CD4-positive, alpha-beta T cell treated with Interleukin-21 for 1 hour (primary cell): ENCODE measurements at regions not wholly inside any gene's neighbourhood (a gene's known extent, or its start where the extent isn't known, plus 50 kb on each side); places are given as distances from the start of the nearest gene placed in this dataset.
A peak's percentile ranks its signal among the peaks of the same experiment; 100 is the strongest.

Experiments
- DNase-seq: peaks from one replicate; pipeline ENCODE4 v3.0.0-alpha.2; 2020

DNA sequence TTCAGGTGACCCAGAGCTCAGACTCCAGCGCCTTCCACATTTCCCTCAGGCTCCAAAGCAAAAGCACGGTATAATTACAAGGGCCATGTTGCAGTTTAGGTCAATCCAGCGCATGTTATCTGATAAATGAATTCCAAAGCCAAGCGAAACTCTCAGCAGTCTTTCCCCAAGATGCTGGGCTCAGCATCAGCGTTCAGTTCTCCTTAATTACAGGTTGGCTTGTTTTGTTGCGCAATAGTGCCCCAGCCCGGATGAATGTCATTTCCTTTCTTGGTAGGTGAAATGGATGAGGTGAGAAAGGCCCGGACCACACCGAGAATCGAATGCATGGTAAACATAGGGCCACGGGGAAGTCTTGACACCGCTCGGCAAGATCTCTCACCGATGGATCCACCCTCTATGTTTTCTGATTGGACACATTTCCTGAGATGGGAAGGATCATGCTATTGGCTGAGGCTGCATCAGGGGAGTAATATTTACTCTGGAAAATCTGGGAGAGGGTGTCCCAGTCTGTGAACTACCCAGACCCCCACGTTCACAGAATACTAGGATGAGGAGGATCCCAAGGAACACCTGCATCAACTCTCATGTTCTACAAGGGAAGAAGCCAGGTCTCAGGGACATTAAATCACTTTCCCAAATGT lies 221.2 kb upstream of the ANKRD55 start:
- peak; percentile 12 for DNase-seq

DNA sequence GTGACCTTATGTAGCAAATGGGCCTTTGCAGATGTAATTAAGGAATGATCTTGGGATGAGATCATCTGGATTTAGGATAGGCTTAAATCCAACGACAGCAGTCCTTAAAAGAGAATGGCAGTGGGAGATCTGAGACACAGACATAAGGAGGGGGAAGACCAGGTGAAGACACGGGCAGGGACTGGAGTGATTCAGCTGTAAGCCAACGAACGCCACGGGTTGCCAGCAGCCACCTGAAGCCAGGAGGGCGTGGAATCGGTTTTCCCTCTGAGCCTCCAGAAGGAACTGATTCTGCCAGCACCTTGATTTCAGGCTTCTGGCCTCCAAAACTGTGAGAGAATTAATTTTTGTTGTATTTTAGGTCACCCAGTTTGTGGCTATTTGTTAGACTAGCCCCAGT lies 218.6 kb upstream of the ANKRD55 start:
- no peak for DNase-seq

DNA sequence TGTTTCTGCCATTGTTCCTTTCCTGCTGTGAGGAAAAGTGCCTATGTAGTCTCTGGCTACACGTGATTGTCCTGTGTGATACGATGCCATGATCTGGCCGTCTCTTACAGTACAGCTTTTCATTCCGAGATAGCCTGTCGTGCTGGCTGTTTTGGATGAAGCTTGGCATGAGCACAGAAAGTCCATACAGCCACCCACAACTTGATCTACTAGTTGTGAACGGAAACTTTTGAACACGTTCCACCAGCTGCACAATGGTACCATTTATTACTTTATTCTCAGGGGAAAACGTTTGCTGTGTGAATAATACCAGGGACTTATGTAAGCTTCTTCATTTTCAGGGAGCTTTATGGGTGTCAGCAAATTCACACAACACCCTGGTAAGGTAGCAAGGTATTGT lies 217.6 kb upstream of the ANKRD55 start:
- DNase-seq: no peak

DNA sequence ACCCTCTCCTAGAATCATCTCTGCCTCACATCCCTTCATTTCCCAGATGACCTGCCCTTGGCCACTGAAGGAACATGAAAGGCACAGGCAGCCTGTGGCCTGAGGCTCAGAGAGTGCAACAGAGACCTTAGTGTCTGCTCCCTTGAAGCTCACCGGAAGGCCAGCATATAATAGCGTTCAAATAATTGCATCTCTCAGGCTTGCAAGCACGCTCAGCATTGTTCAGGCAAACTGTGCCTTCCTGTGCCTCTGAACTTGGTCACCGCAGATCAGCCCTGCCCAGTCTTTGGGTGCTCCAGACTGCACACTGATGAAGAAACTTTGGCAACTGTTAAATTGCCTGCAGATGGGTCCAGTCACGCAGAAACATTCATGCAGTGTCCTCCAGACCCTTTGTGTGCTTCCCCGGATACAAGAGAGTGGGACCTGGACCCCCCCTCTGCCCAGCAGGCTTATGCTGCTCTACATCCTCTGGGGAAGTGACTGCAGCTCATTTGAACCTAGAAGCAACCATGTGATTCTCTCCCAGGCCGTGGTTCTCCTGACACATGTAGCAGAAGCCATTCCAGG lies 216.0 kb upstream of the ANKRD55 start:
- DNase-seq: no peak

DNA sequence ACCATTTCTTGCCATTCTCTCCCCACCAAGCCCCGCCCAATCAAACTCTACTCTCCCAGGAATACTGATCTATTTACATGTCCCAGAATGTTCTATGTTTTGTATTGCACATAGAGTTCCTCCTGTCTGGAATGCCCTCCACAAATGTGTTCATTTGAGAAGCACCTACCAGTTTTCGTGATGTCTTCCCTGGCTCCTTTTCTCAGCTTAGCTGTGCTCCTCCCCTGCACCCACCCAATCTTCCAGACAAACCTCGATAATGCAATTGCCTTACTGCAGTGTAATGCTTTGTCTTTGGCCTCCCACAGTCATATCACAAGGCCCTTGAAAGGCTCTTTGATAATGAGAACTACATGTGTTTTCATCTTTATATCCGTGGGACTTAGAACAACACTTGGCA lies 214.5 kb upstream of the ANKRD55 start:
- DNase-seq: no peak

DNA sequence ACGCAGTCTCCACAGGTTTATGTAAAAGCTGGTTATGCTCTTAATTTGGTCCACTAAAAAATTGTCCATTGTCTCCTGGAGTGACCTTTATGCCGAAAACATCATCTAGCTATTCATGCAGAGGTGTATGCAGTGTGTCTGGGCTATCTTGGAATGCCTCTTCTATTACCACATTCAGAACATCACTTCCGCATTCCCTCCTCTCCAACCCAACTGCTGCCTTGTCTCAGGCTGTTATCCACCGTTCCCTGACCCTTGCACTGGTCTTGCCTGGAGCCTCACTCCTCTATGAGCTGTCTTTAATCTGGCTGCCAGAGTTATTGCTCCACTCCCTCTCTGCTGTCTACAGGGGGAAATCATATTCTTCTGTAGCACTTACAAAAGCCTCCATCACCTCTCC lies 214.1 kb upstream of the ANKRD55 start:
- no peak for DNase-seq

DNA sequence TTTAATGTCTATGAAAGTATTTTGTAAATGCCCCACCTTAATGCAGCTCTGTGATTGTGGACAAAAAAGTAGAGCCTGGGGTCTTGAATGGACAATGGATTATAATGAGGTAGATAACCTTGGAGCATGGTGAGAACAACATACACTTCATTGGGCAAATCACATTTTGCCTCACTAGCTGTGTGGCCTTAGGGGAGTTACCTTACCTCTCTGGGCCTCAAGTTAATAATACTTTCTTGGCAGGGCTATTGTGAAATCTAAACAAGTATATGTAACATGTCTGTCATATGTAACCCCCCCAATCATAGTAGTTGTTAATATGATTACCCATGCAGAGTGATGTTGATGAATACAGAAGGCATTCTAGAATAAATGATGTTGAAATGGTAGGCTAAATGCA lies 213.6 kb upstream of the ANKRD55 start:
- no peak for DNase-seq

DNA sequence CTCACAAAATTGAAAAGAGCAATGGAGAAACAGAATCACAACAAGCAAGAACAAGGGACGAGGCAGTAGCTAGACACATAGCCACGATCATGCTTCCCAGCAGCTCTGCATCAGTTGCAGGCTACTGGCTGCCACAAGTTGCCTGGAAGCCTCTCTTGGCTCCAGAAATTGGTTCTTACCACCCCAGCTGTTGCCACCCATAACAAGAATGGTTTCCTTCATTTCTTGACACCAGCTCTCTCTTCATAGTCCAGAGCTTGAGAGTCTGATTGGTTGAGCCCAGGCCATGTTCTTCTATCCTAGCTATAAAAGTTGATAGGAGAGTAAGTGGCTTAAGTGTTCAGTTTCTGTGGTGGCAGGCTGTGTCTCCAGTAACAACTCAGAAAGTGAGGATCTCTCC lies 210.7 kb upstream of the ANKRD55 start:
- no peak for DNase-seq

DNA sequence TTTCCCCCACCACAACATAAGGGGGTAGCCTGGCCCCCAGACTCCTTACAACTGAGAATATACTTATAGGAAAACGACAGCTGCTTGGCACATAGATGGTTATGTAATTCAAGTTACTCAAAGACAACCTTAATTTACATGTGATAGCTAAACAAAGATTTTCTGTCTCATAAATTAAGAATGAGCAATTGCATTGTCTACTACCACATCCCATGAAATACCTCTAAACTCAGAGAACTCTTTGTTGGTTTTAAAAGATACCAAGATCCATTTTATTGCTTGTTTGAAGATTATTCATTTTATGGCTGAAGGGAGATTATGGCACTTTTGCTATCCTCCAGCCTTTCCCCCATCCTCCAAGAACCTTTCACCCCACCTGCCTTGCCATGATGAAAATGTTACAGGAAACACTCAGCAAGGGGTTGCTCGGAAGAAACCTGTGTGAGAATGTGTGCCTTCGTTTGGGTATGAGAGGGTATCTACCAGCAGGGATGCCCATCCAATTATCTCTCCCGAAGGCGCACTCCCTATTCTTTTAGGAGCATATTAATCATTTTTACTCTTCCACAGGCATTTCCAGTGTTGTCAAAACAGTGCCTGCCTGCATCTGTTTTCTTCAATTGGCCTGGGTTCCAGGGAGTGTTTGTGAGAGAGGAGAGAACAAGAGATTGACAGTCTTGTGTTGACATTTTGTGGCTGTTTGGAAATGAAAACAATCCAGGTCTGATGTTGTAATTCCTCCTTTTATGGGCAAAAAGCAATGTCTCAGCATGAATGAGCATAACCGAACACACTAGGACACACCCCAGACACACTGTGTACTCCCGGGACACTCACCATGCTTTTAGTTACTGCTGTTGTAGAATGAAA lies 208.0 kb upstream of the ANKRD55 start:
- no peak for DNase-seq

DNA sequence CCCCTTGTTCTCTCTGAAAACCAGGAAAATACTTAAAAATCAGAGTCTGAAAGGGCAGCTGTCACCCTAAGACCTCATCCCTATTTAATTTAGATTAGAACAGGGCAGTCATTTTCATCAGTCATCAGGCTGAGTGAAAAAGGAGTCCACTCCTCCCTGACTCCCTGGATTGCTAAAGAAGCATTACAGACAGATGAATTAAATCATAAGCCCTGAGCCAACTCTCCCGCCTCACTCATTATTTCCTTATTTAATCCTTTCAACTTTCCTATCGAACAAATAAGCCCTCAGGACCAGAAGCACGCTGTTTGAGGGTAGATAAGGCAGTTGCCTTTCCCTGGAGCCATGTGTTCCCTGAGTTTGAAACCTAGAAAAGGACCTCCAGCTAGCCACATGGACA lies 201.9 kb upstream of the ANKRD55 start:
- no peak for DNase-seq

DNA sequence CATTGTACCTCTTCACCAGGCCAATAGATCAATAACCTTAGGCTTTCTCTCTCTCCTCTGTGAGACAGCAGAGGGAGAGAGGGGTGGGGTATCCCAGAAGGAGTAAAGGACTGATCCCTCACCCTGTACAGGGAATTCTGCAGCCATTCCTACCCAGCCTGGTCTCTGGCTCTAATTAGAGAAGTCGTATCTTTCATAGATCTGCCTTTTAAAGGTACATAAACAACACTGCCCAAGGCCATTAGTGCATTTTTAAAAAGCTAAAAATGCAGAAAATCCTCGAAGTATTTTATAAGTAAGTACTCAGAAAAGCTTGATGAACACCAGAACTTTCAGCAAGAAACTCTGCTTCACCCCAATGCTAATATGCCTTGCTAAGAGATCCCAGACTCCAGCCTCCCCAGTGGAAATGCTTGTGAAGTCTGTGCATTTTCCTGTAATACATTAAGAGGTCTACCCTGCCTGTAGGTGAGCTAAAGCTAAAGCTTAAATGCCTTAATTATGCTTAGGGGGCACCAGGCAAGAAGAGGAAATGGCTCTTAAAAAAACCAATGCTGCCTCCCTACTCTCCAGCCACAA lies 200.0 kb upstream of the ANKRD55 start:
- no peak for DNase-seq

DNA sequence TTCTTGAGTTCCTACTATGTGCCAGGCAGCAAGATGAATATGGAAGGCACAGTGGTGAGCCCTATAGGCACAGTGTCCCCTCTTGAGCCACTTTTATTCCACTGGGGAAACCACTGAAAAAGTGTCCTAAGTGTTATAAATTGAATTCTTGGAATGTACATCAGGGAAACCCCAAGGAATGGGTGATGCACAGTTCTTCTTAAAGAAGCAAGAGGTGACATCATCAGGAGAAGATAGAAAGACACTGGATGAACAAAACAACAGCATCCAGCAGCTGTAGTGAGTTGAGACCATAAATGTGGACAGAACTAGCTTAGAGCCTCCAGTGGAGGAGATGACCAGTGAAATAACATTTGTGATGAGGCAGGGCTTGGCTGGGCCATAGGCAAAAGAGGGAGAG lies 199.2 kb upstream of the ANKRD55 start:
- DNase-seq: no peak

DNA sequence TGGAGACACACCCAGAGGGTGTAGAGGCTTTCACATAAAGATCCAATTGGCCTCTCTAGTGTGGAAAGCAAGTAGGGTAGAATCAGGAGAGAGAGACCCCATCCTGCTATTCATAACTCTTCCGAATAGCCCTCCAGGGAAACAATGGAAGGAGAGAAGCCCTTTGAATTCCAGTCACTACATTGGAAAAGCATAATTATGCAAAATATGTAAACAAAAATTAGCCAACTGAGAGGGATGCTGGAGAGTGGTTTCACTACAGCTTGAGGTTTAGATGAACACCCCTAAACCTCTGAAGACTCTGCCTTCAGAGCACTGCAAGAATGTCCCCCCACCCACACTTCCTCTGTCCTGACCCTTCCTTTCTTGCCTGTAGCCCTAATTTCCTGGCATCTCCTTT lies 197.3 kb upstream of the ANKRD55 start:
- no peak for DNase-seq

DNA sequence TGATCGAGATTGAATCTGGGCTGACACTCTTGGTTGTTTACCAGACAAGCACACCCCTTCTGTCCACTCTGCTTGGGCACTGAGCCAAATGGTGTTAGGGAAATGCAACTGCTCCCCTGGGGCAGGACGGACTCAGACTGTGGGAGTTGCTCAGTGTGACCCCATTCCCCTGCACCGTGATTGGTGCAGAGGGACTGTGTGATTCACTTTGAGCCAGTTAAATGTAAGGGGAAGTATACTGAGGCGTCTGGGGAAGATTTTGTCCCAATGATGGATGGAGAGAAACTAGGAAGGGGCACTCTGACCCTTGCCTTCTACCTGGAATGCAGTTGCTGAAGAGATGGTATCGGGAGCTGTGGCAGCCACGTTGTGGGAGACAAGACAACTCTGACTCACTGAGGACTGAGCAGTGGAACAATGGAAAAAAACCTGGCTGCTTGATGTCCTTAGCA lies 196.0 kb upstream of the ANKRD55 start:
- DNase-seq: no peak

DNA sequence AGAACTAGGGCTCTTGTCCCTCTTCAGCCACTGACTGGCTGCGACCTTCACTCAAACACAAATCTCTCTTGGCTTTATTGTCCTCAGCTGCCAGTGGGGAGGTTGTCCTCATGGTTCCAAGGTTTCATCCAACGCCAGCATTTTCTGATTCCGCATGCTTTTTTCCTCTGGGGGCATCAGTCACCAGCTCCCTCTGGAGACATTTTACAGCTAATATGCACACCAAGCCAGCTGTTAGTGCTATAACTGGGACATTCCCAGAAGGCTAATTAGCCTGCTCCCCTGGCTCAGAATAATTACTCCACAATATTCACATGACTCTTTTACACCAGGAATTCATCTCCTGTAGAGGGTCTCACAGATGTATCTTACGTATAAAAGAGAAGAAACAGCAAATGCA lies 193.6 kb upstream of the ANKRD55 start:
- no peak for DNase-seq

DNA sequence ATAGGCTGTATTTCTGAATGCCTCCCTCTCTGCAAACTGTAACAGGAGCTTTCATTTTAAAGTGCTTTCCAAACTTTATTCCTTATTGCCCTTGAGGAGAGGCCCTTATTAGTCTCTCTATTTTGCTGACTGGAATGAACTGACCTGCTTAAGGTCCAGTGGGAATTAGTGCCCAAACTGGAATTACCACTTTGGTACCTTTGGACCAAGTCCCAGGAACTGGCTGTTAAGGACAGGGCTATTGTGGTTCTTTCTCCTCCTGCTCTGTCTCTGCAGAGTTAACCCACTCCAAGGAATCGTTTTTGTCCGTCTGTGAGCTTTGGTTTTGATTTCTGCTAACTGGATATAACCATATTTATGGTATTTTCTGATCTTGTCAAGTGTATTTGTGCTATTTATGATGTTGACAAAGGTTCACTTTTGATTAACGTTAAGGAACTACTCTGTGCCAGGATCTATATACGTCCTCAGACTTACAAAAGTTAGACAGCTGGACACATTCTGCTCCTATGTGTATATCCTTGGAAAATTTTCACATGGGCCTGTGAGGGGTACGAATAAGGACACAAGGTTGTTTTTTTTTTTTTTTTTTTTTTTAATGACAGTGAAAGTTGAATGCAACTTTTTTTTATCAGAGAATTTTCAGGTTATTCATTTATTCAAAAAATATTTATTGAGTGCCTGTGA lies 189.1 kb upstream of the ANKRD55 start:
- no peak for DNase-seq

DNA sequence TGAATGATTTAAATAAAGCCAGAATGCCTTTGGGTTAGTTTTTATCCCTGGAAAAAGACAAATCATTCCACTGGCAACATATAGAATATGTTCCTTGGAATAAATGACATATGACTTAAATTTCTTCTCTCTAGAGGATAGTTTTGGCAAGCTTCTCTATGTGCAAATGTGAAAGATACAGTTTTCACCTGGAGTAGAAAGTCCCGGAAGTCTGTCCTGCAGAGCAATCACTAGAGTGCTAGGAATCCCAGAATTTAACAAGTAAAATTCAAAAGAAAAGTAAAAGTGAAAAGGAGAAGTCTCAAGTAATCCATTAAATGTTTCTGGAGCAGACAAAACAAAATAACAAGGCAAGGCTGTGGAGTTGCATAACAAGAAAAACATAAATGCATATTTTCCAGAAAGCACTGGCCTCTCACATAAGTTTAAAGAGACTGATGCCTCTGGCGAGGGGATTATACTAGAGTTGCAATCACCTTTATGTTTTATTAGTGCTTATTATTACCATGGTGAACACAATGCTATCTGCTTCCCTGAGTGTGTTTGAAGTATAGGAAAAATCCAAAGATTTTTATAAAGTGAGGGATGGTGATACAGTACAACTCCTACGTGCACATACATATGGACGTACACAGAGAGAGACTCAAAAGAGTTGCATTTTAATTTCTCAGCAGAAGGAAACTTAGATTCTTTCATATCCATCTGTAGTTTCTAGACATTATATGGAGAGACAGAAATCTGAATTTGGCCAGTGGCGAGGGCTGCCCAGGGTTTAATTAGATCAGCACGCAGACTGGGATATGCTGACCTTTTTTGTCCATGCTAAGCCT lies 188.3 kb upstream of the ANKRD55 start:
- no peak for DNase-seq

DNA sequence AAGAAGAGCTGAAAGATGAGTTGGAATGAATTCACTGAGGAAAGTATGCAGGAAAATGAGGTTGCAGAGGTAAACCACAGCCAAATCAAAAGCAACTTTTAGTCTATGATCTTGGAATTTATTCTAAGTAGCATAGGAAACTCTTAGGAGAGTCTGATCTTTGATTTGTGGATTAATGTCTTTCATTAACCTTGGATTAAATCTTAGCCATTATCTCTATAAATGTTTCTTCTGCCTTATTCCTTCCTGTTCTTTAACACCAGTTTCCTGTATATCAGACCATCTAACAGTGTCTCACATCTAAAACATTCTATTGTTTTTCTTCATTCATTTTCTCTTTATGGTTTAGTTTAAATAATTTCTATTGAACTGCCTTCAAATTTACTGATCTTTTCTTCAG lies 187.2 kb upstream of the ANKRD55 start:
- no peak for DNase-seq

DNA sequence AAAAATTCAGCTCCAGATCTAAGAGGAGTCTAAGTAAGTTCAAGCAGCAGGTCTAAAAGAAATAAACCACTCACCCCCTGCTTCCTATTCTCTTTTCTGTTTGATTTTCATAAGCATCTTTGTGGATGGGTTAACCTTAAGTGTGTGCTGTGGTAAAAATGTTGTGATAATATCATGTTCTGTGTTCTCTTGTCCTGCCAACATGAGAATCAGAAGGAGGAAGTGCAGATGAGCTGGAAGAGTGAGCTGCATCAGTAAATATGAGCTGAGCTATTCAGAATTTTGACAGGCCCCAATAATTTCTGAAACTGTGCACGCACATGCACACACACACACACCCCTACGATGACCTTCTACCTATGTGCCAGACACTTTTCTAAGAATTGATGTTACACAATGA lies 186.5 kb upstream of the ANKRD55 start:
- no peak for DNase-seq

DNA sequence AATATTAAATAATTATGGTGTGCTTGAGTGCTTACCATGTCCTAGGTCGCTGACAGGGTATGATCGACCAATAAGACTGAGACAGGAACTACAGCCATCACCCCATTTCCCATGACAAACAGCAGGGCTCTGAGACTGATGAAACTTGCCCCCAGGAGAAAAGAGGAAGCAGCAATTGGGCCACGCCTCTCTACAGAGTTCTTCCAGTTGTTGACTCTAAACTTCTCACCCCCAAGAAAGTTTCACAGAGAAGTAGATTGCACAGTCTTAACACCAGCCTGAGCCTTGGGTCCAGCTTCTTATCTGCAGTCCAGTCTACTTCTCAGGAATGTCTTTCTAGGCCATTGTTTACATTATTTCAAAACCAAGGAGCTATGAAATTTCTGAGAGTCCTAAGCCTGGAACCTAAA lies 182.2 kb upstream of the ANKRD55 start:
- peak; percentile 37 for DNase-seq

DNA sequence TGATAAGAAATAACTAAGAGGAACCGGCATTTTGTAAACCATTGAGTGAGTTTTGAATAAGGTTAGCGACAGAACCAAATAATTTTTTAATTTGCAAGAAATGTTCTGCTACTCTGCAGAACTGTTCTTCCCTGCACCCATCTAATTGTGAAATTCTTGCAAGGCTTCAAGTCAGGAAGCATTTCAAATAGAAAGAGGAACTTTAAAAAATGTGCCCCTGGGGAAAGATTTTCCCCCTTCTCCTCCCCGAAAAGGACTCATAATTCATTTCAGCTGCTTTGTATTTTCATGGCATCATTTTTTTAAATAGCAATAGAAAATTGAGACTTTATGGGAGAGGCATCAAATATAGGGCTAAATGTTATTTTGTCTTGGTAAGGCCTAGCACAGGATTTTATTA lies 180.9 kb upstream of the ANKRD55 start:
- no peak for DNase-seq

DNA sequence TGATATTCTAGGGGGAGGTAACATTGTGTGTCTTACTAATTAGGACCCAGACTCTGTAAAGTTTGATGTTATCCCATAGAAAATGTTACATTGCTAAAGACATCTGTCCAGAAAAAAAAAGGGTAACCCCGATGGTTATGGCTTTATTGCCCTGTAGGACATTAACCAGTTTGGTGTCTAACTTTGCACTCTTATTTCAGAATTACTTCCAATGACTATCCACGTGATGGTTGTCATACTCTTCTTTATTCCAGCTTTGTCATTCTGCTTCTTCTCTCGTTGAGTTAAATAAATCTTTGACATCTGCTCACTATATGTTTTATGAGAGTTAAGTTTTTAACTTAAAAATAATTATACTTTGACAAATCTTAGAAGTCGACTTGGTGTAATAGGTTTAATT lies 180.4 kb upstream of the ANKRD55 start:
- no peak for DNase-seq
